IMR-90 (cell line): ENCODE measurements at regions not wholly inside any gene's neighbourhood (a gene's known extent, or its start where the extent isn't known, plus 50 kb on each side); places are given as distances from the start of the nearest gene placed in this dataset.

Experiments
- ATAC-seq: fragments of 200-7000 bp; cut with Tn5 transposase; 2 replicates; pipeline ENCODE4 v1.9.1; 2020; ENCODE audit warnings: low read depth, mild to moderate bottlenecking, moderate library complexity
- BruUV-seq: library from RNA; stranded (reverse); fragments of 400-500 nt; replicated peaks from 2 replicates; lab custom pipeline; 2021; lab: Mats Ljungman, UMichigan
- CTCF ChIA-PET: fragments of 300-600 bp; formaldehyde crosslinking; extraction: SDS; loops from one replicate; lab custom pipeline; 2021; ENCODE audit warnings: antibody characterized with exemption; lab: Yijun Ruan, JAX
- POLR2A ChIA-PET: fragments of 300-600 bp; sonication (Branson Sonifier 250); formaldehyde crosslinking; loops from one replicate; lab custom pipeline; 2022; ENCODE audit warnings: antibody characterized with exemption; ENCODE audit not compliant: unreplicated experiment; lab: Charles Lee
- DNase-seq: peaks from one replicate; pipeline ENCODE4 v3.0.0; 2013
- H2AFZ ChIP-seq: replicated peaks from 2 replicates; pipeline ENCODE3; 2013; ENCODE audit warnings: low read length, mild to moderate bottlenecking; ENCODE audit not compliant: poor library complexity
- H2AK5ac ChIP-seq: 2 replicates; pipeline ENCODE4 v1.6.1; 2013; ENCODE audit warnings: low read depth, low read length, inconsistent platforms
- H2AK9ac ChIP-seq: replicated peaks from 2 replicates; pipeline ENCODE3; 2013; ENCODE audit warnings: mild to moderate bottlenecking, low read depth, low read length, moderate library complexity; ENCODE audit not compliant: poor library complexity
- H2BK120ac ChIP-seq: 2 replicates; pipeline ENCODE4 v1.6.1; 2013; ENCODE audit warnings: low read depth, low read length, inconsistent platforms
- H2BK15ac ChIP-seq: 3 replicates; pipeline ENCODE4 v1.6.1; 2013; ENCODE audit warnings: low read depth, low read length, inconsistent platforms
- H2BK20ac ChIP-seq: 2 replicates; pipeline ENCODE4 v1.6.1; 2013; ENCODE audit warnings: low read depth, mild to moderate bottlenecking, inconsistent platforms, low read length, moderate library complexity
- H2BK5ac ChIP-seq: 2 replicates; pipeline ENCODE4 v1.6.1; 2013; ENCODE audit warnings: mild to moderate bottlenecking, low read depth, low read length, inconsistent platforms; ENCODE audit not compliant: poor library complexity, severe bottlenecking
- H3K14ac ChIP-seq: replicated peaks from 2 replicates; pipeline ENCODE4 v1.6.1; 2013; ENCODE audit warnings: low read depth, low read length, inconsistent platforms
- H3K18ac ChIP-seq: 2 replicates; pipeline ENCODE4 v1.6.1; 2013; ENCODE audit warnings: low read depth, low read length, control low read depth
- H3K23ac ChIP-seq: 2 replicates; pipeline ENCODE4 v1.6.1; 2013; ENCODE audit warnings: low read depth, low read length, inconsistent platforms
- H3K27ac ChIP-seq: 2 replicates; pipeline ENCODE4 v1.5.1; 2013; ENCODE audit warnings: mild to moderate bottlenecking, control low read depth, low read length; ENCODE audit not compliant: insufficient read depth
- H3K27me3 ChIP-seq: 2 replicates; pipeline ENCODE4 v1.6.1; 2013; ENCODE audit warnings: low read length; ENCODE audit not compliant: control insufficient read depth, insufficient read depth
- H3K36me3 ChIP-seq: 2 replicates; pipeline ENCODE4 v1.6.1; 2013; ENCODE audit warnings: low read length, mixed read lengths; ENCODE audit not compliant: control insufficient read depth, insufficient read depth
- H3K4ac ChIP-seq: 2 replicates; pipeline ENCODE4 v1.6.1; 2013; ENCODE audit warnings: low read depth, low read length, inconsistent platforms
- H3K4me1 ChIP-seq: 2 replicates; pipeline ENCODE4 v1.6.1; 2013; ENCODE audit warnings: low read length, mixed read lengths; ENCODE audit not compliant: control insufficient read depth, insufficient read depth
- H3K4me2 ChIP-seq: 2 replicates; pipeline ENCODE4 v1.6.1; 2013; ENCODE audit warnings: low read depth, mild to moderate bottlenecking, control low read depth, low read length, moderate library complexity
- H3K4me3 ChIP-seq: 2 replicates; pipeline ENCODE4 v1.5.1; 2013; ENCODE audit warnings: low read depth, mild to moderate bottlenecking, control low read depth, low read length, moderate library complexity; ENCODE audit not compliant: insufficient read depth
- H3K56ac ChIP-seq: 2 replicates; pipeline ENCODE4 v1.6.1; 2013; ENCODE audit warnings: low read length, inconsistent platforms; ENCODE audit not compliant: insufficient read depth; ENCODE audit errors: extremely low read depth
- H3K79me1 ChIP-seq, 2 experiments: 2 replicates each; pipeline ENCODE4 v1.6.1; 2013; ENCODE audit warnings: low read length in 2 of 2, inconsistent platforms in 1 of 2, low read depth in 1 of 2
- H3K9ac ChIP-seq: 2 replicates; pipeline ENCODE4 v1.6.1; 2013; ENCODE audit warnings: low read depth, low read length, control low read depth
- H3K9me1 ChIP-seq: 2 replicates; pipeline ENCODE4 v1.6.1; 2013; ENCODE audit warnings: low read length, inconsistent platforms; ENCODE audit not compliant: insufficient read depth
- H3K9me3 ChIP-seq: 2 replicates; pipeline ENCODE4 v1.6.1; 2013; ENCODE audit warnings: low read length; ENCODE audit not compliant: control insufficient read depth, insufficient read depth
- H4K20me1 ChIP-seq: 2 replicates; pipeline ENCODE4 v1.6.1; 2013; ENCODE audit warnings: low read length, inconsistent platforms; ENCODE audit not compliant: insufficient read depth
- H4K5ac ChIP-seq: 2 replicates; pipeline ENCODE4 v1.6.1; 2013; ENCODE audit warnings: mild to moderate bottlenecking, low read depth, low read length, control low read depth
- H4K8ac ChIP-seq, 2 experiments: 2 replicates each; pipeline ENCODE4 v1.6.1; 2013; ENCODE audit warnings: low read depth in 2 of 2, low read length in 2 of 2, control low read depth in 1 of 2, inconsistent platforms in 1 of 2
- H4K91ac ChIP-seq: 2 replicates; pipeline ENCODE4 v1.6.1; 2013; ENCODE audit warnings: low read depth, low read length, inconsistent platforms; ENCODE audit not compliant: insufficient read depth
- CHD1 ChIP-seq: IDR thresholded peaks from 2 replicates; pipeline ENCODE4 v1.6.1; 2012; ENCODE audit warnings: low read depth, low read length, improper control_type of control experiment
- CTCF ChIP-seq: conservative IDR thresholded peaks from 2 replicates; pipeline ENCODE4 v1.5.1; 2012; ENCODE audit warnings: mild to moderate bottlenecking, low read depth, low read length, improper control_type of control experiment
- MAFK ChIP-seq: IDR thresholded peaks from 2 replicates; pipeline ENCODE4 v1.6.1; 2012; ENCODE audit warnings: low read depth, low read length, improper control_type of control experiment
- MAZ ChIP-seq: IDR thresholded peaks from 2 replicates; pipeline ENCODE4 v1.6.1; 2012; ENCODE audit warnings: low read depth, mild to moderate bottlenecking, low read length, improper control_type of control experiment, moderate library complexity, borderline replicate concordance
- RFX5 ChIP-seq: IDR thresholded peaks from 2 replicates; pipeline ENCODE4 v1.8.0; 2012; ENCODE audit warnings: low read depth, mild to moderate bottlenecking, low read length, moderate library complexity
- USF2 ChIP-seq: fragments of 150-350 bp; IDR thresholded peaks from 2 replicates; pipeline ENCODE4 v1.6.1; 2017; ENCODE audit warnings: mild to moderate bottlenecking, antibody characterized with exemption, low read length, low read depth
- WGBS, 2 experiments: methylation state at CpG; one replicate each; pipeline versions ENCODE4 v1.1.5 to v1.1.7; 2013; ENCODE audit warnings: missing lambda C conversion rate in 2 of 2; ENCODE audit not compliant: insufficient read length in 1 of 2; ENCODE audit errors: extremely low coverage in 2 of 2; 5-methylcytosine and 5-hydroxymethylcytosine counted together
- dilution Hi-C: fragments of 300-500 bp; cut with HindIII; formaldehyde crosslinking; loops from one replicate; pipeline ENCODE4 v1.14.3; 2018; ENCODE audit warnings: low sequenced_read_pairs; ENCODE audit not compliant: unreplicated experiment
- in situ Hi-C: fragments of 300-500 bp; cut with MboI; formaldehyde crosslinking; loops from 3 replicates; pipeline ENCODE4 v1.14.3; 2019; ENCODE audit warnings: low sequenced_read_pairs, inconsistent platforms, mixed read lengths
- intact Hi-C: fragments of 100-400 bp; cut with micrococcal nuclease; formaldehyde crosslinking; loops from 2 replicates; pipeline ENCODE4 v1.10.0; 2022

- H3K27ac ChIP-seq = no peak overlapping the region
- no peaks in the 10 kb centered on the region for H3K36me3 ChIP-seq
- H4K91ac ChIP-seq = no peak overlapping the region
- no peak overlapping the region for H3K4me2 ChIP-seq
- H3K79me1 ChIP-seq = no peaks in the 10 kb centered on the region
- H2AK9ac ChIP-seq = no peak overlapping the region
- no peak overlapping the region for H3K23ac ChIP-seq
- ChIA-PET POLR2A (no interaction called here), CTCF (no interaction called here)
- no peak overlapping the region for H4K5ac ChIP-seq
- TF ChIP-seq CTCF (no peak), CHD1 (no peak), MAFK (no peak), USF2 (no peak), RFX5 (no peak), MAZ (no peak)
- H3K9me1 ChIP-seq = no peaks in the 10 kb centered on the region
- peaks cover 46% of the 10 kb centered on the region for H3K9me3 ChIP-seq
- H4K8ac ChIP-seq = no peak overlapping the region
- H3K27me3 ChIP-seq = no peaks in the 10 kb centered on the region
- no peak overlapping the region for H3K9ac ChIP-seq
- no peak overlapping the region for H3K56ac ChIP-seq
- no peak overlapping the region for H2AK5ac ChIP-seq
- H3K4me1 ChIP-seq = no peaks in the 10 kb centered on the region
- H4K20me1 ChIP-seq = no peaks in the 10 kb centered on the region
- H2BK20ac ChIP-seq = no peak overlapping the region
- H2AFZ ChIP-seq = no peak overlapping the region
- dilution Hi-C loops = no loop called here
- H3K4ac ChIP-seq = no peak overlapping the region
- H2BK15ac ChIP-seq = no peak overlapping the region
- whole genome bisulfite sequencing, 2 experiments = 28% methylated on average over 2 of the region's 3 CpGs; no CpG with 5 or more reads in 1 of the 2 experiments
- DNase-seq (no peak), ATAC-seq (no peak)
- H2BK120ac ChIP-seq = no peak overlapping the region
- BruUV-seq = no TSS peak
- in situ Hi-C loops = loop anchor here (10.0 to 25.0 kb wide), 2 partner anchors 59 to 196 kb away; no protein-coding TSS in a partner anchor
- intact Hi-C loops = no loop called here
- no peak overlapping the region for H3K14ac ChIP-seq
- no peak overlapping the region for H3K4me3 ChIP-seq
- no peak overlapping the region for H3K18ac ChIP-seq
- no peak overlapping the region for H2BK5ac ChIP-seq
These were observed 120.2 kb upstream of the RPL38 start for GRCh38 chr17:74083321-74083720.
